ENCODE measurements at regions not wholly inside any gene's neighbourhood (a gene's known extent, or its start where the extent isn't known, plus 50 kb on each side); places are given as distances from the start of the nearest gene placed in this dataset.

DNA sequence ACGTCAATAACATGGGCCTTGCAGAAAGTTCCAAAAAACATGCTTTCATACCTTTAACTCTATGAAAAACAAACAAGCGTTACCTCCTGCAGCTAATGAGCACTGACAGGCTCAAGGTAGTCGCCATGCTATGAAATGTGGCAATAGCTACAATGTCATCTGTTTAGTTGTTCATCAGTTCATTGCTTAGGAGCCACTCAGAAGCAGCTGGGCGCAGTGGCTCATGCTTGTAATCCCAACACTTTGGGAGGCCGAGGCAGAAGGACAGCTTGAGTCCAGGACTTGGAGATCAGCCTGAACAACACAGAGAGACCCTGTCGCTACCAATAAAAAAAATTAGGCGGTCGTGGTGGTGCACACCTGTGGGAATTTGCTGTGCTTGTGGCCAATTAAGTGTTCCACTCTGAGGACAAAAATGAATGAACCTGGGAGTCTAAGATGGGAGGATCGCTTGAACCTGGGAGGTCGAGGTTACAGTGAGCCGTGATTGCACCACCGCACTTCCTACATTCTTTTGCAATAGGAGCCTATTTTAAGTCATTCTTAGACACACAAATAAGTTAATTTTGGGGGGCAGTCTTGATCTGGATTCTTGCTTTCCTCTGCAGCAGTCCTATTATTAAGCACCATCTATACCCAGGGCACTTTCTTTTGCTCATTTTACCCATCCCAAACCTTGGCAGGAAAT, 276.2 kb upstream of the KLF14 start:
- Histone ChIP-seq H3K9me3 (ENCODE audit: control insufficient read depth, low read length) (no peaks in the 10 kb centered on the region), H3K27me3 (replicated peaks; ENCODE audit: control insufficient read depth, insufficient read depth, low read length, poor library complexity, severe bottlenecking) (no peaks in the 10 kb centered on the region), H3K4me3 (ENCODE audit: insufficient read depth, low read depth, low read length, poor library complexity, severe bottlenecking) (no peak overlapping the region), H3K4me1 (ENCODE audit: control insufficient read depth, insufficient read depth, low read length, poor library complexity, severe bottlenecking) (peaks cover 57% of the 10 kb centered on the region), H3K27ac (ENCODE audit: insufficient read depth, low read length, poor library complexity, severe bottlenecking) (peak overlapping the region; percentile 56), H3K36me3 (ENCODE audit: control insufficient read depth, insufficient read depth, low read length) (no peaks in the 10 kb centered on the region)
- DNase-seq: no peak

DNA sequence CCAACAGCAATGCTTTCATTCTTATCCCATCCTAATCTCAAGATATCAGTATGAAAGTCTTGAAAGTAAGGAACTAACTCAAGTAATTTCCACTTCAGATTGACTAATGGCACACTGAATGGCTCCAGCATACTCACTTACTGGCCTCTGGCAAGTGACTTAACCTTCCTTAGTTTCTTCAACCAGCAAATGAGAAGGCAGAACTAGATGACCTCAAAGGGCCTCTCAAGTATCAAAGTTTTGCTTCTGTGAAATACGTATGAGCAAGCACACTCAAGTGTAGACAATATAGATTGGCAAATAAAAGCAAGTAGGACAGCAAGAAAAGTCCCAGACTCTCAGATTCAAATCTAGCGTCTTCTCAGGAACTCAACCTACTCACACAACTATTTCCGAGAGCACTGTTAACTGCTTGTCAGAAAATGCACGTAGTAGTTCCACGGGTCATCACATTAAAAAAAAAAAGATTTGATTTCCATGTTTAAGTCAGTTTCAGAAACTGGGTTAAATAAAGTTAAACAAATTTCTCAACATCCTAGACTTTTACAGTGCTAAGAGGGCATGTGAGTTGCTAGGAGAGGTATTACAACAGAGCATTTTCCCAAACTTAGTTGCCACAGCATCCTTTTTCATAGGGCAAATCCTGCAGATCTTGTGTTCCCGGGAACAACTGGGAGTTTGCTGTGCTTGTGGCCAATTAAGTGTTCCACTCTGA, 276.9 kb upstream of the KLF14 start:
- Histone ChIP-seq H3K4me3 (ENCODE audit: insufficient read depth, low read depth, low read length, poor library complexity, severe bottlenecking) (peak overlapping the region; percentile 37), H3K9me3 (ENCODE audit: control insufficient read depth, low read length) (no peaks in the 10 kb centered on the region), H3K36me3 (ENCODE audit: control insufficient read depth, insufficient read depth, low read length) (no peaks in the 10 kb centered on the region), H3K4me1 (ENCODE audit: control insufficient read depth, insufficient read depth, low read length, poor library complexity, severe bottlenecking) (peaks cover 55% of the 10 kb centered on the region), H3K27me3 (replicated peaks; ENCODE audit: control insufficient read depth, insufficient read depth, low read length, poor library complexity, severe bottlenecking) (no peaks in the 10 kb centered on the region), H3K27ac (ENCODE audit: insufficient read depth, low read length, poor library complexity, severe bottlenecking) (peak overlapping the region; percentile 56)
- DNase-seq: no peak

- no peak for DNase-seq
- H3K4me1 ChIP-seq (ENCODE audit: control insufficient read depth, insufficient read depth, low read length, poor library complexity, severe bottlenecking): peaks cover 59% of the 10 kb centered on the region
These were observed 277.4 kb upstream of the KLF14 start for GRCh38 chr7:131011432-131011742.

GRCh38 chr7:131011976-131012375, 278.0 kb upstream of the KLF14 start:
- H3K4me1 ChIP-seq (ENCODE audit: control insufficient read depth, insufficient read depth, low read length, poor library complexity, severe bottlenecking): peaks cover 60% of the 10 kb centered on the region
- H3K36me3 ChIP-seq (ENCODE audit: control insufficient read depth, insufficient read depth, low read length): peaks cover 4% of the 10 kb centered on the region
- H3K27ac ChIP-seq (ENCODE audit: insufficient read depth, low read length, poor library complexity, severe bottlenecking): peak overlapping the region; percentile 56
- DNase-seq: no peak
- H3K9me3 ChIP-seq (ENCODE audit: control insufficient read depth, low read length): no peaks in the 10 kb centered on the region
- H3K27me3 ChIP-seq (replicated peaks; ENCODE audit: control insufficient read depth, insufficient read depth, low read length, poor library complexity, severe bottlenecking): no peaks in the 10 kb centered on the region
- H3K4me3 ChIP-seq (ENCODE audit: insufficient read depth, low read depth, low read length, poor library complexity, severe bottlenecking): peak overlapping the region; percentile 37

More at GRCh38 chr7:131011432-131011742, 277.4 kb upstream of the KLF14 start:
- peak overlapping the region; percentile 37 for H3K4me3 ChIP-seq (ENCODE audit: insufficient read depth, low read depth, low read length, poor library complexity, severe bottlenecking)
- peaks cover under 1% of the 10 kb centered on the region for H3K36me3 ChIP-seq (ENCODE audit: control insufficient read depth, insufficient read depth, low read length)
- no peaks in the 10 kb centered on the region for H3K9me3 ChIP-seq (ENCODE audit: control insufficient read depth, low read length)
- no peaks in the 10 kb centered on the region for H3K27me3 ChIP-seq (replicated peaks; ENCODE audit: control insufficient read depth, insufficient read depth, low read length, poor library complexity, severe bottlenecking)
- H3K27ac ChIP-seq (ENCODE audit: insufficient read depth, low read length, poor library complexity, severe bottlenecking): peak overlapping the region; percentile 56

DNA sequence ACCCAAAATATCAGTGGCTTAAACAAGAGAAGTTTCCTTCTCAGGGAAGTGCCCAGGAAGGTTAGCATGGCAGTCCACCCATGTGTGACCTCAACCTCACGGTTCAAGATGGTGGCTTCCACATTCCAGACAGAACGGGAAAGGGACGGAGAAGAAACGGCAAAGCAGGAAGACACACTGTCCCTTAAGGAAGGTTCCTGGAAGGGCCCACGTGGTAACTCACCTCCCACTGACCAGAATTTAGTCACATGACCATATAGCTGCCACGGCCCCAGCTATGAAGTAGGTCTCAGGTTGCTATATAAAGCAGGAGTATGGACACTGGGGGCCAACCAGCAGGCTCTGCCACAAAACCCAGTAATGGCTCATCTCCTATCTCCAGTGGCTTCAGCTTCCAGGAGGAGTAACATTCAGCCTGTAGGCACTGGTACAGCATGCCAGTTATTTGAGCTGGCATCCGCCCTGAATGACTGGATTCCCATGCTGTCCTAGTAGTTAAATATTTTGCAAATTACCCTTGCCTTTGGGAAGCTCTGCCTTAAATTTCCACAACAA, 278.5 kb upstream of the KLF14 start:
- H3K9me3 ChIP-seq (ENCODE audit: control insufficient read depth, low read length): no peaks in the 10 kb centered on the region
- H3K36me3 ChIP-seq (ENCODE audit: control insufficient read depth, insufficient read depth, low read length): peaks cover 4% of the 10 kb centered on the region
- H3K4me3 ChIP-seq (ENCODE audit: insufficient read depth, low read depth, low read length, poor library complexity, severe bottlenecking): no peak overlapping the region
- no peaks in the 10 kb centered on the region for H3K27me3 ChIP-seq (replicated peaks; ENCODE audit: control insufficient read depth, insufficient read depth, low read length, poor library complexity, severe bottlenecking)
- H3K4me1 ChIP-seq (ENCODE audit: control insufficient read depth, insufficient read depth, low read length, poor library complexity, severe bottlenecking): peaks cover 59% of the 10 kb centered on the region
- no peak for DNase-seq
- H3K27ac ChIP-seq (ENCODE audit: insufficient read depth, low read length, poor library complexity, severe bottlenecking): peak overlapping the region; percentile 56

DNA sequence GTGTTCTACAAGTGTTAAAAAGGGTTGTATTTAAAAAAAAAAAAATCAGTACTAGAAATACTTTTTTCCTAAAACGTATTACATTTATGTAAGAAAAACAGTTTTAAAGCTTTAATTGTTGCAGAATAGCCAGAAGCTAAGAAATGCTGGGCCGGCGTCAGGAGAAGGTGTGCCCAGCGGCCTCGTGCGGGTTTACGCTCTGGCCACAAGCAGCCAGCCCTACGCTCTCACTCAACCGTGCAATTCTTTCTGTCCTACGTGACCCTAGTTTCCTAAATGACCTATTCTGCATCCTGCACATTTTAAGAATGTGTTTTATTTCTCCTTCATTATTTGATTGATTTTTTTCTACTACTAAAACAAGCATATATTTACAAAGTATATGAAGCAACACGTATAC, 279.7 kb upstream of the KLF14 start:
- no peaks in the 10 kb centered on the region for H3K9me3 ChIP-seq (ENCODE audit: control insufficient read depth, low read length)
- DNase-seq: no peak
- H3K4me3 ChIP-seq (ENCODE audit: insufficient read depth, low read depth, low read length, poor library complexity, severe bottlenecking): no peak overlapping the region
- H3K27me3 ChIP-seq (replicated peaks; ENCODE audit: control insufficient read depth, insufficient read depth, low read length, poor library complexity, severe bottlenecking): no peaks in the 10 kb centered on the region
- peaks cover 50% of the 10 kb centered on the region for H3K4me1 ChIP-seq (ENCODE audit: control insufficient read depth, insufficient read depth, low read length, poor library complexity, severe bottlenecking)
- H3K36me3 ChIP-seq (ENCODE audit: control insufficient read depth, insufficient read depth, low read length): peaks cover 4% of the 10 kb centered on the region
- H3K27ac ChIP-seq (ENCODE audit: insufficient read depth, low read length, poor library complexity, severe bottlenecking): no peak overlapping the region

GRCh38 chr7:131014906-131015656, 281.1 kb upstream of the KLF14 start:
- DNase-seq: no peak
- no peaks in the 10 kb centered on the region for H3K9me3 ChIP-seq (ENCODE audit: control insufficient read depth, low read length)
- H3K27me3 ChIP-seq (replicated peaks; ENCODE audit: control insufficient read depth, insufficient read depth, low read length, poor library complexity, severe bottlenecking): no peaks in the 10 kb centered on the region
- H3K4me1 ChIP-seq (ENCODE audit: control insufficient read depth, insufficient read depth, low read length, poor library complexity, severe bottlenecking): peaks cover 45% of the 10 kb centered on the region
- H3K27ac ChIP-seq (ENCODE audit: insufficient read depth, low read length, poor library complexity, severe bottlenecking): no peak overlapping the region
- no peak overlapping the region for H3K4me3 ChIP-seq (ENCODE audit: insufficient read depth, low read depth, low read length, poor library complexity, severe bottlenecking)
- peaks cover 4% of the 10 kb centered on the region for H3K36me3 ChIP-seq (ENCODE audit: control insufficient read depth, insufficient read depth, low read length)

- Histone ChIP-seq H3K4me3 (ENCODE audit: insufficient read depth, low read depth, low read length, poor library complexity, severe bottlenecking) (no peak overlapping the region), H3K27me3 (replicated peaks; ENCODE audit: control insufficient read depth, insufficient read depth, low read length, poor library complexity, severe bottlenecking) (no peaks in the 10 kb centered on the region), H3K27ac (ENCODE audit: insufficient read depth, low read length, poor library complexity, severe bottlenecking) (no peak overlapping the region), H3K36me3 (ENCODE audit: control insufficient read depth, insufficient read depth, low read length) (peaks cover 4% of the 10 kb centered on the region), H3K9me3 (ENCODE audit: control insufficient read depth, low read length) (no peaks in the 10 kb centered on the region), H3K4me1 (ENCODE audit: control insufficient read depth, insufficient read depth, low read length, poor library complexity, severe bottlenecking) (peaks cover 45% of the 10 kb centered on the region)
- DNase-seq: no peak
These were observed 281.6 kb upstream of the KLF14 start for GRCh38 chr7:131015657-131015958.

DNA sequence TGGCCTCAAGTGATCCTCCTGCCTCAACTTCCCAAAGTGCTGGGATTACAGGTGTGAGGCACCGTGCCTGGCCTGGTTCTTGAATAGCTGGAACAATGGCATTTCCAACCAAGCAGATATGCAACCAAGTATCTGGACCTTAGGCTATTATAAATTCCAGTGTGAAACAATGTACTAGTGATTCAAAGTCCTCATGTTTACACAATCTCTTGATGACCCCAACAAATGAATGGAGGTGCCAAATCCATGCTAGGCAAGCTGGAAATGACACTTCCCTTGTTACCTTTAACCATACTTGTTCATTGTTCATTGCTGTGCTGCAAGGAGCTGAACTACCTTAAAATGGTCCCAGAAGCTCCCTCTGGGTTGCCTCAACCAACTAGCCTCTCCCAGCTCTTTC, 282.2 kb upstream of the KLF14 start:
- H3K9me3 ChIP-seq (ENCODE audit: control insufficient read depth, low read length): no peaks in the 10 kb centered on the region
- H3K4me1 ChIP-seq (ENCODE audit: control insufficient read depth, insufficient read depth, low read length, poor library complexity, severe bottlenecking): peaks cover 44% of the 10 kb centered on the region
- DNase-seq: no peak
- no peak overlapping the region for H3K27ac ChIP-seq (ENCODE audit: insufficient read depth, low read length, poor library complexity, severe bottlenecking)
- H3K27me3 ChIP-seq (replicated peaks; ENCODE audit: control insufficient read depth, insufficient read depth, low read length, poor library complexity, severe bottlenecking): no peaks in the 10 kb centered on the region
- peaks cover 4% of the 10 kb centered on the region for H3K36me3 ChIP-seq (ENCODE audit: control insufficient read depth, insufficient read depth, low read length)
- H3K4me3 ChIP-seq (ENCODE audit: insufficient read depth, low read depth, low read length, poor library complexity, severe bottlenecking): no peak overlapping the region

DNA sequence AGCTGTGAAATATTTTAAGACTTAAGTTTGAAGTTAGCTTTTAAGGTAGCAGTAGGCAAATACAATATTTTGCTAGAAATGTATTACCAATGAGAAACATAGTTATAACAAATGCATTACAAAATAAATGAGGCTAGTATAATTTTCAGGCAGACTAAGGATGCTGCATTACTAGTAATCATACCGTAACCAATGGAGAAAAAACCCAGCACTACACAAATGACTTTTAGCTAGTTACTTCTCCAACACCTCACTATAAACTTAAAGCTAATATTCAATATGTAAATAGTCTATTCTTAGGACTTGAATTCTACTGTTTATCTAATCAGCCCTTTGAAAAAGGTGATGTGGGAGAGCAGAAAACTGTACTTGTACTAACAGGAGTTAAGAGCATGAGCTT, 285.3 kb upstream of the KLF14 start:
- Histone ChIP-seq H3K9me3 (ENCODE audit: control insufficient read depth, low read length) (no peaks in the 10 kb centered on the region), H3K36me3 (ENCODE audit: control insufficient read depth, insufficient read depth, low read length) (peaks cover 4% of the 10 kb centered on the region), H3K27ac (ENCODE audit: insufficient read depth, low read length, poor library complexity, severe bottlenecking) (no peak overlapping the region), H3K4me3 (ENCODE audit: insufficient read depth, low read depth, low read length, poor library complexity, severe bottlenecking) (no peak overlapping the region), H3K4me1 (ENCODE audit: control insufficient read depth, insufficient read depth, low read length, poor library complexity, severe bottlenecking) (peaks cover 40% of the 10 kb centered on the region), H3K27me3 (replicated peaks; ENCODE audit: control insufficient read depth, insufficient read depth, low read length, poor library complexity, severe bottlenecking) (no peaks in the 10 kb centered on the region)
- no peak for DNase-seq
